OCI-LY7 (cell line): ENCODE measurements at regions not wholly inside any gene's neighbourhood (a gene's known extent, or its start where the extent isn't known, plus 50 kb on each side); places are given as distances from the start of the nearest gene placed in this dataset.

Experiments
- EZH2phosphoT487 ChIP-seq: fragments of 200-600 bp; sonication (generic); IDR thresholded peaks from 2 replicates; pipeline ENCODE4 v1.6.1; 2018; ENCODE audit warnings: low read depth, borderline replicate concordance, mild to moderate bottlenecking, mixed run types, antibody characterized with exemption, low read length, moderate library complexity, mixed read lengths
- TF ChIP-seq, protein P1 (sequence below): fragments of 200-600 bp; sonication (generic); conservative IDR thresholded peaks from 2 replicates; pipeline ENCODE4 v1.5.1; 2014; ENCODE audit warnings: mild to moderate bottlenecking, antibody characterized with exemption, low read length, moderate library complexity, mixed read lengths

- TF ChIP-seq, protein P1, sequence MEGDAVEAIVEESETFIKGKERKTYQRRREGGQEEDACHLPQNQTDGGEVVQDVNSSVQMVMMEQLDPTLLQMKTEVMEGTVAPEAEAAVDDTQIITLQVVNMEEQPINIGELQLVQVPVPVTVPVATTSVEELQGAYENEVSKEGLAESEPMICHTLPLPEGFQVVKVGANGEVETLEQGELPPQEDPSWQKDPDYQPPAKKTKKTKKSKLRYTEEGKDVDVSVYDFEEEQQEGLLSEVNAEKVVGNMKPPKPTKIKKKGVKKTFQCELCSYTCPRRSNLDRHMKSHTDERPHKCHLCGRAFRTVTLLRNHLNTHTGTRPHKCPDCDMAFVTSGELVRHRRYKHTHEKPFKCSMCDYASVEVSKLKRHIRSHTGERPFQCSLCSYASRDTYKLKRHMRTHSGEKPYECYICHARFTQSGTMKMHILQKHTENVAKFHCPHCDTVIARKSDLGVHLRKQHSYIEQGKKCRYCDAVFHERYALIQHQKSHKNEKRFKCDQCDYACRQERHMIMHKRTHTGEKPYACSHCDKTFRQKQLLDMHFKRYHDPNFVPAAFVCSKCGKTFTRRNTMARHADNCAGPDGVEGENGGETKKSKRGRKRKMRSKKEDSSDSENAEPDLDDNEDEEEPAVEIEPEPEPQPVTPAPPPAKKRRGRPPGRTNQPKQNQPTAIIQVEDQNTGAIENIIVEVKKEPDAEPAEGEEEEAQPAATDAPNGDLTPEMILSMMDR, result no peak
- TF ChIP-seq EZH2phosphoT487, result no peak
These were observed 324.1 kb downstream of the C12orf75 start for GRCh38 chr12:105654606-105655005.
